HG03103 (cell line): ENCODE measurements at regions not wholly inside any gene's neighbourhood (a gene's known extent, or its start where the extent isn't known, plus 50 kb on each side); places are given as distances from the start of the nearest gene placed in this dataset.

Source experiments
- ATAC-seq: cut with Tn5 transposase; IDR thresholded peaks from one replicate; pipeline ENCODE4 v1.9.1; 2021; ENCODE audit warnings: low read depth; ENCODE audit not compliant: unreplicated experiment

DNA sequence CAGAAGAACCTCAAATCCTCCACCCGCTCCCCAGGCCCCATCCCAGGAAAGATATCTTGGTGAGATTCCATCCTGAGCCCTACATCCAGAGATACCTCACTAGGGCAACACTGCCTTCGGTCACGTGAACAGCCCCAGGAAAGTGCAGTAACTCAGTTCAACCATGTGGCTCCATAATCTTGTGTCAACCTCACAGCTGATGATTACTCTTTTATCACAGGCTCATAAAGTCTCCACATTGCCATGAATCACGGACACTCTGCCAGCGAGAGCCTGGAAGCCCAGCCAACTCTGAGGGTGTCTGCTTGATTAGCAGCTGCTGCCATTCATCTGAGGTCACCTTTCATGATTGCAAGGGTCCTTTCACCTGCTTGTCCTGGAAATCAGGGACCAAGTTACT, 175.8 kb upstream of the LRFN2 start:
- no peak for ATAC-seq

DNA sequence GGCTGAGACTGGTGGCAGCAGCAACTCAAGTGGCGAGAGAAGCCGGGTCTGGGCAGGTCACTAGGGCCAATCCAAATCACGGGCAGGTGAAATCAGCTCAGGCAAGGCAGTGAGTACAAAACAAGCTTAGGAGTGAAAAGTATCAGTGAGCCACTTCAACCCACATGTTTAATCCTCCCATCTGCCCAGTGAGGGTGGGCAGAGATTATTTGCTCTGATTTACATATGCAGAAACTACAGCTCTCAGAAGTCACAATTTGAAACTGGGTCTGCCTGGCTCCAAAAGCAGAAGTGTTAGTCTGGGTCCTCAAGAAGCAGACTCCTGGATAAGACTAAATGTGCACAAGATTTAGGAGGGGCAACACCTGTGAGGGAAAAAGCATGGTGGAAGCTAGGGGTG, 173.7 kb upstream of the LRFN2 start:
- ATAC-seq, result no peak

DNA sequence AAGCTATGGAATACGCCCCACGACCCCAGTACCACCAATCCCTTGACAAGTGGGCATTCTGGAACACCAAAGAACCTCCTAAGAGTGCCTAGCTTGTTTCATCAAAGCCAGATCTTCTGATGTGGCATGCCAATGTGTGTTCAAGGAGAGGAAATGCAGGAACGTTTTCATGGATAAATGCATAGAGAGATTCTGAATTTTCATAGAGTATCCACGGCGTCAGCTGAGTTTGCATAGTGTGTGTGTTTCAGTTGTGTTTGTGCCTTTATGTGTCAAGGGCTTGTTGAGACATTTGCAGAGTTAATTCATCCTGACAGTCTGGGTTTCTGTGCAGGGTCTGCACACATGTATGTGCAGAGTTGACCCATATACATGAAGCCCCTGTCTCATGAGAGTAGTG, 172.7 kb upstream of the LRFN2 start:
- no peak for ATAC-seq

- no peak for ATAC-seq
Observed at GRCh38 chr6:40759264-40759663, 172.1 kb upstream of the LRFN2 start.

GRCh38 chr6:40755749-40756452, 168.7 kb upstream of the LRFN2 start:
- ATAC-seq, result no peak

DNA sequence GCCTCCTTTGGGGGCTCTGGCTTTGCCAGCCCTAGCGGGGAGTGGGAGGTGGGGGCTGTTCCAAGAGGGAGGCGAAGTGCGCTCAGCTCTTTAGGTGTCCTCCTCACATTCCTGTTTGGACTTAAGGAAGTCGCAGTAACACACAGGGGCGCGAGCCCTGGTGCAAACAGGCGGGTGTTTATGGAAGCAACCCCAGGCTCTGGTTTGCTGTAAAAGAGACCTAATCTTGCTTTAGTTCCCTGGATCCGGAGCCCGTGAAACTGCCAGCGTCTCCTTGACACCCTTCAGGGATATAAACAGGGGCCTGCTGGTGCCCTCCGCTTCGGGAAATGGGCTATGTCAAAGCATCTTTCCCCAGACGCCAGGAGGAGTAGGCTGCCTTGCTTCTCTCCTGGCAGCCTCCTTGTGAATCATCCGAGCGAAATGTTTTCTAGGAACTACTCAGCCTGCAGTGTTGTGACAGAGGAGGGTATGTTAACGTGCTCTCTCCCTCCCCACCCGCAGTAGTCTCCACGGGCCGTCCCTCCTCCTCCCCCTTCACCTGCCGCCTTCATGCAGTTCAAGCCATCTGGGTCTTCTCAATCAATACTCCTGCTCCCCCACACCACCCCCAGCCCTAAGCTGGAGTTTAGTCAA, 168.0 kb upstream of the LRFN2 start:
- no peak for ATAC-seq

DNA sequence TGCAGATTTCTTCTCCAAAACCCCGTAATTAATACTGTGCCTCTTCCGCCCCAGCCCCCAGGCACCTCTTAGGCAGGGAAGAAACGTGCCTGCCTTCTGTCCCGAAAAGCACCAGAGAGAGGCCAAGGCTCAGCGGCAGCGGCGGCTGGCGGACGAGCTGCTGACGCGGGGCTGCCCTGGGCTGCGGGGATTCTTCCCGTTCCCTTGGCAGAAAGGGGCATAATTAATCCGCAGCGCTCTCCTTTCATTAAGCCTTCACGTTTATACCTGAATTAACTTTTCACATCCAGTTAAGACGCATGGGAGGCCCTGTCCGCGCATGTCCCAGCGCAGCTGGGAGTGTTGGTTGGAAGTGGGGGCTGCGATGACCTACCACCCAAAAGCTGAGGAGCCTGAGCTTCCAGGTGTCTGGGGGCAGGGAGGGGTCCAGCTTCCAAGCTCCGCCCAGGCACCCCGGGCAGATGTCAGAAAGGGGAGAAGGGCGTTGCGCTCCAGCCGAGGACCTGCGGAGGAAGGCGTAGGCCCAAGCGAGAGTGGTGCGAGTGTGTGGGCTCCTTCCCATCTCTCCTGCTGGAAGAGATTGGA, 167.4 kb upstream of the LRFN2 start:
- ATAC-seq, result no peak

DNA sequence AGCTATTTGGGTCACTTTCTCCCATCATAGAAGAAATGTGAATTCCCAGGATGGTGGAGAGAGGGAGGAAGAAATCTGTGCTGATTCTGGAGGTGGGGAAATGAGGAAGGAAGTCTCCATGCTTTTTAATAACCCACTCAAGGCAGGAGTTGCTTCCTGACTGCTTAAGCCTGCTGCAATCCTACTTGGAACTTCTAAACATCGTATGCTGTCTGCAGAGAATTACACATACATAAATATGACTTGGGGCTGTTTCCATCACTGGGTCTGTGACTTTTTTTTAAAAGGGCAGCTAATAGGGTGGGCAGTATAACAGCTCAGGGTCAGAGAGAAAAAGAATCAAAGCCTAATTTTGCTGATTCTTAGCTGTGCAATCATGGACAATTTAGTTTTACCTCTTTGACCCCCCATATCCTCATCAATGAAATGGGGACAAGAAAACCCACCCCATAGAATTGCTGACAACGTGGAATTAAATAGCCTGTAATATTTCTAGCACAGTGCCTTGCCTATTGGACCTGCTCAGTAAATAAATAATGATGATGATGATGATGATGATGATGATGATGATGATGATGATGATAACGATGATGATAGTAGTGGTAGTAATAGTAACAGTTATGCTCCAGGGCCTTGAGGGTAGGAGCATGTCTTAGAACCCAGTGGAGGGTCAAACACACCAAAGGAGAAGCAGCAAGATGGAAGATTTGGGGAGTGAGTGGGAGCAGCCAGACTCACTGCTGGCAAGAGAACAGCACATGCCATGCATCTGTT, 166.7 kb upstream of the LRFN2 start:
- no peak for ATAC-seq

GRCh38 chr6:40753048-40753447, 165.9 kb upstream of the LRFN2 start:
- ATAC-seq, result no peak

DNA sequence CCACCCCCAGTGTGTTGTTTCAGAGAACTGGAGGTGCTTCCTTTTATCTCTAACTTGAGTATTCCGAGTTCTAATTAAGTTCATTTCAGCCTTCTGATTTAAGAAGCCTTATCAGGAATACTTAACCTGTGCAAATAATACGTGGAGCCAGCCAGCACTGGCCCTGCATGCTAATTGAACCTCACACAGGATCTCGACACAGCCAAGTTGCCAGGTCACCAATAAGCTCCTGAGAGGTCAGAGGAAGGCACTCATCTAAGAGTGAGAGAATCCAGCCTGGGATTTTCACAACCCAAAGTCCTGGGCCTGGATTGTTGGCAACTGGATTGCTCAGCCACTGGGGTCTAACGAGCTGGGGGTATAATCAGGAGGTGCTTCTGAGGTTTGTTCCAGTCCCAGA, 157.7 kb upstream of the LRFN2 start:
- ATAC-seq, result no peak

DNA sequence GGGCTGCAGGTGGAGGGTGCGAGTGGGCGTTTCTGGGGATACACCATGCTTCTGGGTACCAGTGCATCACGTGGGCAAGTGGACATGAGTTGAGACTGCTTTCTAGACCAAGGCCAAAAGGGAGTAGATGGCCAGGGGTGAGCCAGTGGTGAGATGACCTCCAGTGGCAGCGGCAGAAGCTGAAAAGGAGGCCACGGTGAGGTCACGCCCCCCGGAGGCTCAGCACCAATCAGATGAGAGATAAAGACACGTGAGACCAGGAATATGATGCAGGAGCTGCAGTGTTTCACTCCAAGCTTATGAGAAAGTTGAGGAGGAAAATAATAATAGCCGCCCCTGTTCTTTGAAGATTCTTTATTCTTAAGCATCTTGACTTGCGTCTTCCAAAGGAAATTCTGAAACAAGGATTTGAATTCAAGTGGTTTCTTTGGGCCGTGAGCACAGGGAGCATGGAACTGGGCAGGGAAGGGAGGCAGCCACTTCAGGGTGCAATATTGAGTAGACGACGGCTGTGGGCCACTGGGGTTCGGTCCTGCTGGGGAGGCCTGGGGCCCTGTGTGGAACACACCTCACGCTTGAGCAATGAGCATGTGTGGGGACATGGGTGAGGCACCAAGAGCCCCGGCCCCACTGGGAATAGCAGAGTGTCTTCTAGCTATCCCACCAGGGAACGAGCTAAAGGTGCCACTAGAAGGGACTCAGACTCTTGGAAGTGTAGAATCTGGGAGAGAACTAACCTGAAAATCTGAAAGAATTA, 156.7 kb upstream of the LRFN2 start:
- ATAC-seq, result no peak

GRCh38 chr6:40743226-40743625, 156.1 kb upstream of the LRFN2 start:
- ATAC-seq, result no peak

DNA sequence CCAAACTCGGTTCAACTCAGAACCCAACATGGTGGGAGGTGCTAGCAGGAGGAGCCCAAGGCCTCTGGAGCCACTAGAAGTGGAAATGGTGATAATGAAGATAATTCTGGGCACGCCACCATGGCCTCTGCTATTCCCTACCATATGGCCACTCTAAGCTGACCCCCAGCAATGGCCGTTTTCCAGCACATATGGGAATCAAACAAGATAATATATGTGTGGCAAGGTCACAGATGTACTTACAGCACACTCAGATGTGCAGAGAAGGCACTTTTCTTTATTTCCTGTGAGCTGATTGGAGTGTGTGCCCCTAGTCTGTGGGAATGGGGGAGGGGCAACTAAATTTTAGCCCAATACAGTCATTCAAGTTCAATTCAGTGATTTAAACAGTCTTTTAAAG, 153.4 kb upstream of the LRFN2 start:
- ATAC-seq, result no peak

- no peak for ATAC-seq
Observed at GRCh38 chr6:40738551-40739193, 151.5 kb upstream of the LRFN2 start.

- no peak for ATAC-seq
Observed at GRCh38 chr6:40735521-40735920, 148.4 kb upstream of the LRFN2 start.

DNA sequence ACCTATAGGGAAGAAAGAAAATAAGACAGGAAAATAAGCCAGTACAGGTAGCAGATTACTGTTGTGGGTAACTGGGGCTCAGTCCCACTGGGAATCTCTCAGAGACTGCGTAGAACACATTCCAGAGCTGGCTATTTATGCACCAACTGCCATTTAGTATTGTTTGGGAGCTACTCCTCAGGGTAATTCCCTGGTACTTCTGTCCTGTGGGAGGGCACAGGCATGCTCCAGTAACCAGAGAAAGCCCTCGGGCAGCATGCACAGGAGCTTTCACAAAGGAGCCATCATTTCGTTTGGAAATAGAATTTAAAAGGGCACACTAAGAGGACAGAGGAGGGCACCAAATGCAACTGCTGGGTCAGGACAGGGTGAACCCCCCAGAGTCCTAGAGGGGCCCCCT, 148.0 kb upstream of the LRFN2 start:
- ATAC-seq, result no peak

GRCh38 chr6:40734607-40735006, 147.4 kb upstream of the LRFN2 start:
- ATAC-seq, result no peak

DNA sequence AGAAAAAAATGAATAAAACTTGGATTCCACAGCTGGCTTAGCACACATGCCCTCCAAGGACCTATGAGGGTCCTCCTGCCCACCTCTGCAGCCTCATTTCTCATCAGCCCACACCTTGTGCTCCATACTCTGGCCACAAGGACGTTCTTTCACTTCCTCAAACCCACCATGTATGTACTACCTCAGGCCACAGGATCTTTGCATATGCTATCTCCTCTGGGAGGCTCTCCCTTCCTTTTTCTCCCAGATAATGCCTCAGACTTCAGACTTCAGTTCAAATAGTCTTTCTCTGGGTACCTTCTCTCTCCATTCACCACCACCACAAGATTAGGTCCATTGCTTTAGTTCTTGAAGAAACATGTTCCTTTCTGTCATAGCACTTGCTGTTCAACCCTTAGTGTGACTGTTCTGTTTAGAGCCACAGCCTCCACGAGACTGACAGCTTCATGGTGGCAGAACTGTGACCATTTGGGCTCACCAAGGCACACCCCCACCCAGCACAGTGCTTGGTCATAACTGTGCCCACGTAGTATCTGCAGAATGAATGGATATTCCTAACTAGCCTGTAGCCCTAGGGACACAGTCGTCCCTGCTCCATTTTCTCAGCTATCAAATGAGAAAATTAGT, 146.7 kb upstream of the LRFN2 start:
- no peak for ATAC-seq

GRCh38 chr6:40733290-40733689, 146.1 kb upstream of the LRFN2 start:
- no peak for ATAC-seq

GRCh38 chr6:40732878-40733277, 145.7 kb upstream of the LRFN2 start:
- ATAC-seq, result no peak
